H1 (cell line): ENCODE measurements at regions not wholly inside any gene's neighbourhood (a gene's known extent, or its start where the extent isn't known, plus 50 kb on each side); places are given as distances from the start of the nearest gene placed in this dataset.

Experiments
- BCL11A ChIP-seq, 2 experiments: IDR thresholded peaks; one replicate each; pipeline ENCODE4 v1.6.1; 2011; ENCODE audit warnings: low read depth in 2 of 2, low read length in 2 of 2, mild to moderate bottlenecking in 2 of 2
- CBX5 ChIP-seq: fragments of 300-800, 300-1000 bp; sonication (generic); IDR thresholded peaks from 2 replicates; pipeline ENCODE4 v1.7.1; 2016; ENCODE audit warnings: antibody characterized with exemption, low read length, low read depth
- CEBPB ChIP-seq: IDR thresholded peaks from 2 replicates; pipeline ENCODE4 v1.6.1; 2012; ENCODE audit warnings: low read depth, low read length
- EP300 ChIP-seq, 2 experiments: IDR thresholded peaks; 1 replicate in 1 of 2; 2 replicates in 1 of 2; pipeline ENCODE4 v1.6.1; 2011 to 2012; ENCODE audit warnings: low read depth in 2 of 2, low read length in 2 of 2, mild to moderate bottlenecking in 2 of 2, borderline replicate concordance in 1 of 2, inconsistent platforms in 1 of 2, moderate library complexity in 1 of 2
- JUN ChIP-seq: IDR thresholded peaks from 2 replicates; pipeline ENCODE4 v1.6.1; 2011; ENCODE audit warnings: low read depth, mild to moderate bottlenecking, improper control_type of control experiment, low read length
- KDM5A ChIP-seq: fragments of 200-600 bp; IDR thresholded peaks from 2 replicates; pipeline ENCODE4 v1.7.1; 2012; ENCODE audit warnings: mild to moderate bottlenecking, low read length, inconsistent platforms, mixed read lengths
- NANOG ChIP-seq: IDR thresholded peaks from 2 replicates; pipeline ENCODE4 v1.6.1; 2011; ENCODE audit warnings: low read length, low read depth, mild to moderate bottlenecking, inconsistent platforms; ENCODE audit not compliant: insufficient read depth, poor library complexity, severe bottlenecking
- POLR2A ChIP-seq, 2 experiments: IDR thresholded peaks; 1 replicate in 1 of 2; 2 replicates in 1 of 2; pipeline ENCODE4 v1.6.1; 2011; ENCODE audit warnings: low read depth in 2 of 2, low read length in 2 of 2, mild to moderate bottlenecking in 2 of 2; ENCODE audit errors: control extremely low read depth in 1 of 2
- RNF2 ChIP-seq: fragments of 200-900, 300-1000 bp; sonication (generic); IDR thresholded peaks from 2 replicates; pipeline ENCODE4 v1.7.1; 2016; ENCODE audit warnings: borderline replicate concordance, low read depth, mild to moderate bottlenecking, antibody characterized with exemption, low read length; ENCODE audit not compliant: poor library complexity, severe bottlenecking; ENCODE audit errors: missing control alignments
- SAP30 ChIP-seq: fragments of 300-600 bp; sonication (generic); IDR thresholded peaks from 2 replicates; pipeline ENCODE4 v1.7.1; 2012; ENCODE audit warnings: low read length, moderate library complexity, mild to moderate bottlenecking, inconsistent platforms; ENCODE audit not compliant: insufficient read depth, insufficient replicate concordance
- SRF ChIP-seq: IDR thresholded peaks from 2 replicates; pipeline ENCODE4 v1.6.1; 2011; ENCODE audit warnings: mild to moderate bottlenecking, low read depth, low read length, moderate library complexity
- TAF7 ChIP-seq: optimal IDR thresholded peaks from 2 replicates; pipeline ENCODE3; 2011; ENCODE audit warnings: low read depth, mild to moderate bottlenecking, inconsistent platforms, low read length, moderate library complexity, borderline replicate concordance
- TCF12 ChIP-seq: IDR thresholded peaks from 2 replicates; pipeline ENCODE4 v1.6.1; 2011; ENCODE audit warnings: low read depth, mild to moderate bottlenecking, low read length
- TEAD4 ChIP-seq: IDR thresholded peaks from 2 replicates; pipeline ENCODE4 v1.6.1; 2012; ENCODE audit warnings: low read depth, low read length, inconsistent platforms, mixed read lengths
- TF ChIP-seq, protein P1 (sequence below), 3 experiments: IDR thresholded peaks; 1 replicate in 2 of 3; 2 replicates in 1 of 3; pipeline versions ENCODE4 v1.5.1 to v1.6.1; 2011; ENCODE audit warnings: low read length in 3 of 3, mild to moderate bottlenecking in 3 of 3, inconsistent platforms in 2 of 3, low read depth in 1 of 3, moderate library complexity in 1 of 3; ENCODE audit not compliant: insufficient read depth in 1 of 3; ENCODE audit errors: control extremely low read depth in 1 of 3
- TF ChIP-seq, protein P2 (sequence below): IDR thresholded peaks from 2 replicates; pipeline ENCODE4 v1.6.1; 2011; ENCODE audit warnings: low read depth, mild to moderate bottlenecking, low read length; ENCODE audit not compliant: insufficient read depth
- TF ChIP-seq, protein P3 (sequence below): IDR thresholded peaks from 2 replicates; pipeline ENCODE4 v1.6.1; 2012; ENCODE audit warnings: low read length, inconsistent platforms
- TF ChIP-seq, protein P4 (sequence below): IDR thresholded peaks from 2 replicates; pipeline ENCODE4 v1.6.1; 2012; ENCODE audit warnings: inconsistent platforms

DNA sequence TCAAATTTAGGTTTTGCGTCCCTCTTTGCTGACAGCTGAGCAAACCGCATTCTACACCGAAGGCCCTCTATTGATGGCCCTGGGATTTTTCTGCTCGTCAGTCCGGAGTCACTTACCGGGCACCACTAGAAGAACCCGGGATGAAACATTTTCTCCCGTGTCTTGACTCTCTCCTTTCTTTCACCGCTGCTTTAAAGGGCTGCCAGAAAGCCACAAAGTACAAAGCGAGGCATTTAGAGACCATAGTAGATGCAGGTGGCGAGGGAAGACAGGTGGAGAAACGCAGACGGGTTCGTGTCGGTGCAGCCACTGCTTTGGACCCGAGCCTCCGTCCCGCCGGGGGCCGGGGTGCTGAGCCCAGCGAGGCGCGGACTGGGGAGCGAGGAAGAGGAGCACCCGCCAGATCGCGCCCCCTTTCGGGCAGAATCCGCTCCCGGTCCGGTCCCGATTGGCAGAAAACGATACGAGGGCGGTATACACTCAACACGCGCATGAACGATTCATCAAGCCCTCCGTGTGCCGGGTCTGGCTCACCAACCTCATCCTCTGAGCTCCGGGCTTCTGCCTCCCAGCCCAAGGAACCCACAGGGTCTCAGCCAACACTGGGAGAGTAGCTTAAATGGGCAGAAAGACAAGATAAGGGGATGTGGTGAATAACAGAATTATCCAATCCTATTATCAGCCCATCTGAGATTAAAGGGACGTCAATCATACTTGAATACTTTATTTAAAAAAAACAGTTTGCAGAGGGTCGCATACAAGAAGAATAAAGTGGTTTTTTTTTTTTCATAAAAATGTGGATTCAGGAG is 84.9 kb downstream of the TRIM27 start (continued):
- TF ChIP-seq, protein P1, sequence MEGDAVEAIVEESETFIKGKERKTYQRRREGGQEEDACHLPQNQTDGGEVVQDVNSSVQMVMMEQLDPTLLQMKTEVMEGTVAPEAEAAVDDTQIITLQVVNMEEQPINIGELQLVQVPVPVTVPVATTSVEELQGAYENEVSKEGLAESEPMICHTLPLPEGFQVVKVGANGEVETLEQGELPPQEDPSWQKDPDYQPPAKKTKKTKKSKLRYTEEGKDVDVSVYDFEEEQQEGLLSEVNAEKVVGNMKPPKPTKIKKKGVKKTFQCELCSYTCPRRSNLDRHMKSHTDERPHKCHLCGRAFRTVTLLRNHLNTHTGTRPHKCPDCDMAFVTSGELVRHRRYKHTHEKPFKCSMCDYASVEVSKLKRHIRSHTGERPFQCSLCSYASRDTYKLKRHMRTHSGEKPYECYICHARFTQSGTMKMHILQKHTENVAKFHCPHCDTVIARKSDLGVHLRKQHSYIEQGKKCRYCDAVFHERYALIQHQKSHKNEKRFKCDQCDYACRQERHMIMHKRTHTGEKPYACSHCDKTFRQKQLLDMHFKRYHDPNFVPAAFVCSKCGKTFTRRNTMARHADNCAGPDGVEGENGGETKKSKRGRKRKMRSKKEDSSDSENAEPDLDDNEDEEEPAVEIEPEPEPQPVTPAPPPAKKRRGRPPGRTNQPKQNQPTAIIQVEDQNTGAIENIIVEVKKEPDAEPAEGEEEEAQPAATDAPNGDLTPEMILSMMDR (IDR thresholded peaks at IDR 0.05; ENCODE audit: control extremely low read depth in 1 of 3, insufficient read depth in 1 of 3, low read depth in 1 of 3, low read length in 3 of 3), result peak; percentile 61 to 89 (median 74)
- TF ChIP-seq, protein P2, sequence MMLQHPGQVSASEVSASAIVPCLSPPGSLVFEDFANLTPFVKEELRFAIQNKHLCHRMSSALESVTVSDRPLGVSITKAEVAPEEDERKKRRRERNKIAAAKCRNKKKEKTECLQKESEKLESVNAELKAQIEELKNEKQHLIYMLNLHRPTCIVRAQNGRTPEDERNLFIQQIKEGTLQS, result no peak
- TF ChIP-seq TEAD4 (0 out of 2 replicates have a peak, but pooled peaks have one; percentile 13), SRF (no peak), SAP30 (no peak), JUN (no peak), BCL11A (IDR thresholded peaks at IDR 0.05; ENCODE audit: low read depth in 2 of 2, low read length in 2 of 2) (no peak), TAF7 (no peak), TCF12 (no peak), EP300 (IDR thresholded peaks at IDR 0.05; ENCODE audit: borderline replicate concordance in 1 of 2, low read depth in 2 of 2, low read length in 2 of 2) (no peak), KDM5A (no peak), CEBPB (no peak), POLR2A (IDR thresholded peaks at IDR 0.05; ENCODE audit: control extremely low read depth in 1 of 2, low read depth in 2 of 2, low read length in 2 of 2) (no peak), RNF2 (no peak), NANOG (no peak), CBX5 (no peak)
- TF ChIP-seq, protein P3, sequence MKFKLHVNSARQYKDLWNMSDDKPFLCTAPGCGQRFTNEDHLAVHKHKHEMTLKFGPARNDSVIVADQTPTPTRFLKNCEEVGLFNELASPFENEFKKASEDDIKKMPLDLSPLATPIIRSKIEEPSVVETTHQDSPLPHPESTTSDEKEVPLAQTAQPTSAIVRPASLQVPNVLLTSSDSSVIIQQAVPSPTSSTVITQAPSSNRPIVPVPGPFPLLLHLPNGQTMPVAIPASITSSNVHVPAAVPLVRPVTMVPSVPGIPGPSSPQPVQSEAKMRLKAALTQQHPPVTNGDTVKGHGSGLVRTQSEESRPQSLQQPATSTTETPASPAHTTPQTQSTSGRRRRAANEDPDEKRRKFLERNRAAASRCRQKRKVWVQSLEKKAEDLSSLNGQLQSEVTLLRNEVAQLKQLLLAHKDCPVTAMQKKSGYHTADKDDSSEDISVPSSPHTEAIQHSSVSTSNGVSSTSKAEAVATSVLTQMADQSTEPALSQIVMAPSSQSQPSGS, result peak; percentile 5; the same call in 1 of the 2 replicates
- TF ChIP-seq, protein P4, sequence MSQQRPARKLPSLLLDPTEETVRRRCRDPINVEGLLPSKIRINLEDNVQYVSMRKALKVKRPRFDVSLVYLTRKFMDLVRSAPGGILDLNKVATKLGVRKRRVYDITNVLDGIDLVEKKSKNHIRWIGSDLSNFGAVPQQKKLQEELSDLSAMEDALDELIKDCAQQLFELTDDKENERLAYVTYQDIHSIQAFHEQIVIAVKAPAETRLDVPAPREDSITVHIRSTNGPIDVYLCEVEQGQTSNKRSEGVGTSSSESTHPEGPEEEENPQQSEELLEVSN, result peak; percentile 66
